Type B pancreatic cell (in vitro differentiated cells): ENCODE measurements at regions not wholly inside any gene's neighbourhood (a gene's known extent, or its start where the extent isn't known, plus 50 kb on each side); places are given as distances from the start of the nearest gene placed in this dataset.

ENCODE experiments used
- DNase-seq: peaks from one replicate; pipeline ENCODE4 v3.0.0; 2021; ENCODE audit warnings: mixed read lengths; ENCODE audit not compliant: unreplicated experiment; ENCODE audit errors: extremely low spot score
- H3K27ac Mint-ChIP-seq: 2 replicates; pipeline ENCODE4 v1.8.0; 2021; ENCODE audit warnings: mild to moderate bottlenecking, mixed read lengths
- H3K27me3 Mint-ChIP-seq: 2 replicates; pipeline ENCODE4 v1.8.0; 2021; ENCODE audit warnings: mixed read lengths
- H3K36me3 Mint-ChIP-seq: 2 replicates; pipeline ENCODE4 v1.8.0; 2021; ENCODE audit warnings: mixed read lengths
- H3K4me1 Mint-ChIP-seq: one replicate; pipeline ENCODE4 v1.8.0; 2021; ENCODE audit warnings: mixed read lengths; ENCODE audit not compliant: unreplicated experiment
- H3K4me3 Mint-ChIP-seq: 2 replicates; pipeline ENCODE4 v1.8.0; 2021; ENCODE audit warnings: mild to moderate bottlenecking, mixed read lengths
- H3K9me3 Mint-ChIP-seq: 2 replicates; pipeline ENCODE4 v1.8.0; 2021; ENCODE audit warnings: mixed read lengths
- CTCF ChIP-seq: fragments of 200-600 bp; sonication (generic); conservative IDR thresholded peaks from 2 replicates; pipeline ENCODE4 v1.5.0; 2021; ENCODE audit warnings: antibody characterized with exemption, mild to moderate bottlenecking

GRCh38 chr4:101515566-101515965 lies 168.2 kb upstream of the PPP3CA start:
- Mint-ChIP-seq H3K27ac (no peak overlapping the region), H3K4me3 (no peak overlapping the region), H3K9me3 (no peaks in the 10 kb centered on the region), H3K4me1 (no peaks in the 10 kb centered on the region), H3K27me3 (no peaks in the 10 kb centered on the region), H3K36me3 (no peaks in the 10 kb centered on the region)
- TF ChIP-seq CTCF, result no peak
- DNase-seq, result no peak

- Mint-ChIP-seq H3K4me1 (no peaks in the 10 kb centered on the region), H3K9me3 (no peaks in the 10 kb centered on the region), H3K27me3 (no peaks in the 10 kb centered on the region), H3K27ac (no peak overlapping the region), H3K36me3 (no peaks in the 10 kb centered on the region), H3K4me3 (no peak overlapping the region)
- no peak for TF ChIP-seq CTCF
- DNase-seq, result no peak
Observed at GRCh38 chr4:101515099-101515498, 167.8 kb upstream of the PPP3CA start.

GRCh38 chr4:101512416-101512815 lies 165.1 kb upstream of the PPP3CA start:
- Mint-ChIP-seq H3K27me3 (no peaks in the 10 kb centered on the region), H3K9me3 (no peaks in the 10 kb centered on the region), H3K27ac (no peak overlapping the region), H3K36me3 (no peaks in the 10 kb centered on the region), H3K4me3 (no peak overlapping the region), H3K4me1 (no peaks in the 10 kb centered on the region)
- TF ChIP-seq CTCF, result no peak
- no peak for DNase-seq

- H3K4me3 Mint-ChIP-seq, result no peak overlapping the region
- H3K27me3 Mint-ChIP-seq, result no peaks in the 10 kb centered on the region
- no peak for TF ChIP-seq CTCF
- H3K9me3 Mint-ChIP-seq, result no peaks in the 10 kb centered on the region
- DNase-seq, result no peak
- no peaks in the 10 kb centered on the region for H3K4me1 Mint-ChIP-seq
- no peak overlapping the region for H3K27ac Mint-ChIP-seq
- H3K36me3 Mint-ChIP-seq, result no peaks in the 10 kb centered on the region
Observed at GRCh38 chr4:101501421-101501820, 154.1 kb upstream of the PPP3CA start.

- Mint-ChIP-seq H3K4me1 (no peaks in the 10 kb centered on the region), H3K36me3 (no peaks in the 10 kb centered on the region), H3K9me3 (no peaks in the 10 kb centered on the region), H3K27me3 (no peaks in the 10 kb centered on the region), H3K27ac (no peak overlapping the region), H3K4me3 (no peak overlapping the region)
- no peak for DNase-seq
- TF ChIP-seq CTCF, result no peak
Observed at GRCh38 chr4:101500742-101501141, 153.4 kb upstream of the PPP3CA start.

- no peaks in the 10 kb centered on the region for H3K27me3 Mint-ChIP-seq
- no peak for TF ChIP-seq CTCF
- H3K36me3 Mint-ChIP-seq, result no peaks in the 10 kb centered on the region
- H3K4me3 Mint-ChIP-seq, result no peak overlapping the region
- H3K27ac Mint-ChIP-seq, result no peak overlapping the region
- no peak for DNase-seq
- H3K4me1 Mint-ChIP-seq, result no peaks in the 10 kb centered on the region
- H3K9me3 Mint-ChIP-seq, result no peaks in the 10 kb centered on the region
Observed at GRCh38 chr4:101475246-101475645, 127.9 kb upstream of the PPP3CA start.
